Fibroblast of lung (primary cell): ENCODE measurements at regions not wholly inside any gene's neighbourhood (a gene's known extent, or its start where the extent isn't known, plus 50 kb on each side); places are given as distances from the start of the nearest gene placed in this dataset.

Experiments used
- EZH2 ChIP-seq: IDR thresholded peaks from 2 replicates; pipeline ENCODE4 v1.5.1; 2012; ENCODE audit warnings: low read length, control low read depth, mild to moderate bottlenecking; ENCODE audit errors: missing control alignments
- TF ChIP-seq, protein P1 (sequence below), 2 donors: IDR thresholded peaks in 1 of 2; conservative IDR thresholded peaks in 1 of 2; 1 replicate in 1 of 2; 2 replicates in 1 of 2; pipeline ENCODE4 v1.5.1; 2011 to 2012; ENCODE audit warnings: low read length in 2 of 2, control low read depth in 1 of 2, inconsistent platforms in 1 of 2, low read depth in 1 of 2, mild to moderate bottlenecking in 1 of 2

GRCh38 chr20:9939231-9939630 is 95.6 kb upstream of the ANKEF1 start:
- TF ChIP-seq, protein P1, sequence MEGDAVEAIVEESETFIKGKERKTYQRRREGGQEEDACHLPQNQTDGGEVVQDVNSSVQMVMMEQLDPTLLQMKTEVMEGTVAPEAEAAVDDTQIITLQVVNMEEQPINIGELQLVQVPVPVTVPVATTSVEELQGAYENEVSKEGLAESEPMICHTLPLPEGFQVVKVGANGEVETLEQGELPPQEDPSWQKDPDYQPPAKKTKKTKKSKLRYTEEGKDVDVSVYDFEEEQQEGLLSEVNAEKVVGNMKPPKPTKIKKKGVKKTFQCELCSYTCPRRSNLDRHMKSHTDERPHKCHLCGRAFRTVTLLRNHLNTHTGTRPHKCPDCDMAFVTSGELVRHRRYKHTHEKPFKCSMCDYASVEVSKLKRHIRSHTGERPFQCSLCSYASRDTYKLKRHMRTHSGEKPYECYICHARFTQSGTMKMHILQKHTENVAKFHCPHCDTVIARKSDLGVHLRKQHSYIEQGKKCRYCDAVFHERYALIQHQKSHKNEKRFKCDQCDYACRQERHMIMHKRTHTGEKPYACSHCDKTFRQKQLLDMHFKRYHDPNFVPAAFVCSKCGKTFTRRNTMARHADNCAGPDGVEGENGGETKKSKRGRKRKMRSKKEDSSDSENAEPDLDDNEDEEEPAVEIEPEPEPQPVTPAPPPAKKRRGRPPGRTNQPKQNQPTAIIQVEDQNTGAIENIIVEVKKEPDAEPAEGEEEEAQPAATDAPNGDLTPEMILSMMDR (conservative IDR thresholded peaks at IDR 0.05 in 1 of 2, IDR thresholded peaks at IDR 0.05 in 1 of 2; ENCODE audit: low read depth in 1 of 2, low read length in 2 of 2) = no peak
- no peak for TF ChIP-seq EZH2
